ENCODE measurements at regions not wholly inside any gene's neighbourhood (a gene's known extent, or its start where the extent isn't known, plus 50 kb on each side); places are given as distances from the start of the nearest gene placed in this dataset.

GRCh38 chr4:111798840-111799239, 346.4 kb upstream of the FAM241A start:
- Histone ChIP-seq H3K9me3 (ENCODE audit: low read length) (no peaks in the 10 kb centered on the region), H3K4me3 (ENCODE audit: low read depth, low read length, poor library complexity, severe bottlenecking) (no peak overlapping the region), H3K36me3 (ENCODE audit: insufficient read depth, low read length) (no peaks in the 10 kb centered on the region), H3K9me2 (ENCODE audit: insufficient read depth, low read length) (no peaks in the 10 kb centered on the region), H3K4me2 (ENCODE audit: low read length) (no peak overlapping the region), H3K27ac (ENCODE audit: low read depth, low read length, poor library complexity, severe bottlenecking) (no peak overlapping the region), H3K4me1 (ENCODE audit: insufficient read depth, low read length, poor library complexity, severe bottlenecking) (no peaks in the 10 kb centered on the region), H4K20me1 (ENCODE audit: insufficient read depth, low read length) (no peaks in the 10 kb centered on the region), H3K79me2 (ENCODE audit: insufficient read depth, low read depth, low read length) (no peaks in the 10 kb centered on the region), H2AFZ (ENCODE audit: low read length) (no peak overlapping the region)
- DNase-seq (ENCODE audit: low spot score), result no peak
- POLR2A ChIA-PET, result no interaction called here
- BruUV-seq (replicated peaks), result no TSS peak
- TF ChIP-seq EZH2phosphoT487 (IDR thresholded peaks at IDR 0.05; ENCODE audit: borderline replicate concordance, low read depth, low read length), result no peak
- TF ChIP-seq CTCF (conservative IDR thresholded peaks at IDR 0.05; ENCODE audit: low read length), result peak; percentile 47; the same call in 1 of the 2 replicates
- intact Hi-C loops (cut with micrococcal nuclease; ENCODE audit: unreplicated experiment), result no loop called here
- CTCF ChIA-PET (ENCODE audit: unreplicated experiment), result no interaction called here

- Histone ChIP-seq H3K4me1 (ENCODE audit: insufficient read depth, low read length, poor library complexity, severe bottlenecking) (no peaks in the 10 kb centered on the region), H3K9me3 (ENCODE audit: low read length) (no peaks in the 10 kb centered on the region), H3K9me2 (ENCODE audit: insufficient read depth, low read length) (no peaks in the 10 kb centered on the region), H3K4me3 (ENCODE audit: low read depth, low read length, poor library complexity, severe bottlenecking) (no peak overlapping the region), H3K27ac (ENCODE audit: low read depth, low read length, poor library complexity, severe bottlenecking) (no peak overlapping the region), H3K36me3 (ENCODE audit: insufficient read depth, low read length) (no peaks in the 10 kb centered on the region), H3K4me2 (ENCODE audit: low read length) (no peak overlapping the region), H3K79me2 (ENCODE audit: insufficient read depth, low read depth, low read length) (no peaks in the 10 kb centered on the region), H4K20me1 (ENCODE audit: insufficient read depth, low read length) (no peaks in the 10 kb centered on the region), H2AFZ (ENCODE audit: low read length) (no peak overlapping the region)
- intact Hi-C loops (cut with micrococcal nuclease; ENCODE audit: unreplicated experiment), result no loop called here
- DNase-seq (ENCODE audit: low spot score), result no peak
- ChIA-PET POLR2A (no interaction called here), CTCF (ENCODE audit: unreplicated experiment) (no interaction called here)
- BruUV-seq (replicated peaks), result no TSS peak
- TF ChIP-seq EZH2phosphoT487 (IDR thresholded peaks at IDR 0.05; ENCODE audit: borderline replicate concordance, low read depth, low read length), result no peak
- TF ChIP-seq CTCF (conservative IDR thresholded peaks at IDR 0.05; ENCODE audit: low read length), result no peak
Observed at GRCh38 chr4:111800551-111800950, 344.7 kb upstream of the FAM241A start.

GRCh38 chr4:111802191-111802590, 343.1 kb upstream of the FAM241A start:
- POLR2A ChIA-PET, result no interaction called here
- Histone ChIP-seq H3K9me3 (ENCODE audit: low read length) (no peaks in the 10 kb centered on the region), H3K79me2 (ENCODE audit: insufficient read depth, low read depth, low read length) (no peaks in the 10 kb centered on the region), H3K4me1 (ENCODE audit: insufficient read depth, low read length, poor library complexity, severe bottlenecking) (no peaks in the 10 kb centered on the region), H3K27ac (ENCODE audit: low read depth, low read length, poor library complexity, severe bottlenecking) (no peak overlapping the region), H3K4me3 (ENCODE audit: low read depth, low read length, poor library complexity, severe bottlenecking) (no peak overlapping the region), H4K20me1 (ENCODE audit: insufficient read depth, low read length) (no peaks in the 10 kb centered on the region), H3K36me3 (ENCODE audit: insufficient read depth, low read length) (no peaks in the 10 kb centered on the region), H3K4me2 (ENCODE audit: low read length) (no peak overlapping the region), H3K9me2 (ENCODE audit: insufficient read depth, low read length) (no peaks in the 10 kb centered on the region), H2AFZ (ENCODE audit: low read length) (no peak overlapping the region)
- BruUV-seq (replicated peaks), result no TSS peak
- intact Hi-C loops (cut with micrococcal nuclease; ENCODE audit: unreplicated experiment), result no loop called here
- TF ChIP-seq CTCF (conservative IDR thresholded peaks at IDR 0.05; ENCODE audit: low read length), result no peak
- no peak for TF ChIP-seq EZH2phosphoT487 (IDR thresholded peaks at IDR 0.05; ENCODE audit: borderline replicate concordance, low read depth, low read length)
- DNase-seq (ENCODE audit: low spot score), result no peak
- CTCF ChIA-PET (ENCODE audit: unreplicated experiment), result no interaction called here

Measured in OCI-LY7 (cell line).